HG03103 (cell line): ENCODE measurements at regions not wholly inside any gene's neighbourhood (a gene's known extent, or its start where the extent isn't known, plus 50 kb on each side); places are given as distances from the start of the nearest gene placed in this dataset.
"Not testable (repeated sequence)": the region's sequence is repeated elsewhere in the genome, so short reads cannot be mapped to it uniquely, and the experiment has no call there.

Experiments used
- ATAC-seq: cut with Tn5 transposase; IDR thresholded peaks from one replicate; pipeline ENCODE4 v1.9.1; 2021; ENCODE audit warnings: low read depth; ENCODE audit not compliant: unreplicated experiment

GRCh38 chr10:28891058-28891713, 213.9 kb downstream of the BAMBI start:
- ATAC-seq, result no peak

- ATAC-seq, result no peak
These were observed 215.7 kb downstream of the BAMBI start for GRCh38 chr10:28892818-28893547.

- no peak for ATAC-seq
These were observed 216.8 kb downstream of the BAMBI start for GRCh38 chr10:28894146-28894545.

GRCh38 chr10:28895671-28896070, 218.3 kb downstream of the BAMBI start:
- not testable (repeated sequence) for ATAC-seq

- ATAC-seq, result not testable (repeated sequence)
These were observed 219.6 kb downstream of the BAMBI start for GRCh38 chr10:28896791-28897409.

- ATAC-seq, result no peak
These were observed 220.5 kb downstream of the BAMBI start for GRCh38 chr10:28897617-28898464.

- ATAC-seq, result no peak
These were observed 224.9 kb downstream of the BAMBI start for GRCh38 chr10:28902215-28902614.

GRCh38 chr10:28903063-28903462, 225.7 kb downstream of the BAMBI start:
- ATAC-seq, result no peak

GRCh38 chr10:28903736-28904135, 226.4 kb downstream of the BAMBI start:
- no peak for ATAC-seq

- ATAC-seq, result no peak
These were observed 228.1 kb downstream of the BAMBI start for GRCh38 chr10:28905371-28905770.

GRCh38 chr10:28906011-28906411, 228.7 kb downstream of the BAMBI start:
- no peak for ATAC-seq

GRCh38 chr10:28906415-28906814, 229.1 kb downstream of the BAMBI start:
- no peak for ATAC-seq

- no peak for ATAC-seq
These were observed 229.6 kb downstream of the BAMBI start for GRCh38 chr10:28906934-28907333.

- ATAC-seq, result no peak
These were observed 232.6 kb downstream of the BAMBI start for GRCh38 chr10:28909875-28910274.

GRCh38 chr10:28910956-28911355, 233.6 kb downstream of the BAMBI start:
- no peak for ATAC-seq

GRCh38 chr10:28911511-28911910, 234.2 kb downstream of the BAMBI start:
- ATAC-seq, result not testable (repeated sequence)

GRCh38 chr10:28912017-28912783, 234.9 kb downstream of the BAMBI start:
- no peak for ATAC-seq

- no peak for ATAC-seq
These were observed 236.3 kb downstream of the BAMBI start for GRCh38 chr10:28913436-28914237.

GRCh38 chr10:28914701-28915100, 237.4 kb downstream of the BAMBI start:
- ATAC-seq, result no peak
